Upper lobe of right lung (tissue), 1 donor: ENCODE measurements at regions not wholly inside any gene's neighbourhood (a gene's known extent, or its start where the extent isn't known, plus 50 kb on each side); places are given as distances from the start of the nearest gene placed in this dataset.

ENCODE experiments used
- ATAC-seq: fragments of 200-7000 bp; cut with Tn5 transposase; one replicate; pipeline ENCODE4 v1.9.1; 2020; ENCODE audit warnings: mild to moderate bottlenecking, moderate library complexity
- DNase-seq: peaks from one replicate; pipeline ENCODE4 v3.0.0-alpha.2; 2020
- H3K27ac ChIP-seq: fragments of 200-600 bp; one replicate; pipeline ENCODE4 v1.8.0; 2022
- H3K27me3 ChIP-seq: fragments of 200-600 bp; one replicate; pipeline ENCODE4 v1.8.0; 2022; ENCODE audit warnings: mild to moderate bottlenecking
- H3K36me3 ChIP-seq: fragments of 200-600 bp; one replicate; pipeline ENCODE4 v1.8.0; 2022
- H3K4me1 ChIP-seq: fragments of 200-600 bp; one replicate; pipeline ENCODE4 v1.8.0; 2022
- H3K4me3 ChIP-seq: fragments of 200-600 bp; one replicate; pipeline ENCODE4 v1.8.0; 2022; ENCODE audit warnings: mild to moderate bottlenecking
- H3K9me3 ChIP-seq: fragments of 200-600 bp; one replicate; pipeline ENCODE4 v1.8.0; 2022
- CTCF ChIP-seq: fragments of 200-600 bp; IDR thresholded peaks from one replicate; pipeline ENCODE4 v1.8.0; 2022; ENCODE audit warnings: antibody characterized with exemption
- intact Hi-C: fragments of 100-400 bp; cut with DNase I; formaldehyde crosslinking; loops from one replicate; pipeline ENCODE4 v1.11.0; 2022
- donor health status: DM: no; HTN: yes; CAD: no; lungs with severe emphysema.

- Histone ChIP-seq H3K36me3 (no peaks in the 10 kb centered on the region), H3K4me3 (no peak overlapping the region), H3K4me1 (no peaks in the 10 kb centered on the region), H3K9me3 (no peaks in the 10 kb centered on the region), H3K27me3 (no peaks in the 10 kb centered on the region), H3K27ac (no peak overlapping the region)
- ATAC-seq (no peak), DNase-seq (no peak)
- intact Hi-C loops, result no loop called here
- no peak for TF ChIP-seq CTCF
Measured at GRCh38 chr9:16303506-16303905, 567.0 kb downstream of the BNC2 start.

- no peak for DNase-seq
- H3K4me3 ChIP-seq, result no peak overlapping the region
- no peak overlapping the region for H3K27ac ChIP-seq
- intact Hi-C loops, result no loop called here
- H3K4me1 ChIP-seq, result no peaks in the 10 kb centered on the region
- ATAC-seq, result no peak
- no peaks in the 10 kb centered on the region for H3K36me3 ChIP-seq
- no peaks in the 10 kb centered on the region for H3K9me3 ChIP-seq
- H3K27me3 ChIP-seq, result no peaks in the 10 kb centered on the region
- no peak for TF ChIP-seq CTCF
Measured at GRCh38 chr9:16304301-16304700, 566.2 kb downstream of the BNC2 start.

GRCh38 chr9:16306586-16306985, 563.9 kb downstream of the BNC2 start:
- Histone ChIP-seq H3K27ac (no peak overlapping the region), H3K27me3 (no peaks in the 10 kb centered on the region), H3K4me3 (no peak overlapping the region), H3K4me1 (no peaks in the 10 kb centered on the region), H3K9me3 (no peaks in the 10 kb centered on the region), H3K36me3 (no peaks in the 10 kb centered on the region)
- intact Hi-C loops, result no loop called here
- ATAC-seq (no peak), DNase-seq (no peak)
- TF ChIP-seq CTCF, result no peak

- Histone ChIP-seq H3K4me3 (no peak overlapping the region), H3K27me3 (no peaks in the 10 kb centered on the region), H3K36me3 (no peaks in the 10 kb centered on the region), H3K4me1 (no peaks in the 10 kb centered on the region), H3K27ac (no peak overlapping the region), H3K9me3 (no peaks in the 10 kb centered on the region)
- ATAC-seq, result no peak
- no peak for TF ChIP-seq CTCF
- DNase-seq, result no peak
- intact Hi-C loops, result no loop called here
Measured at GRCh38 chr9:16307626-16308195, 562.8 kb downstream of the BNC2 start.

GRCh38 chr9:16308645-16309044, 561.8 kb downstream of the BNC2 start:
- DNase-seq, result no peak
- H3K27me3 ChIP-seq, result no peaks in the 10 kb centered on the region
- H3K4me3 ChIP-seq, result no peak overlapping the region
- no peaks in the 10 kb centered on the region for H3K4me1 ChIP-seq
- H3K36me3 ChIP-seq, result no peaks in the 10 kb centered on the region
- ATAC-seq, result no peak
- H3K9me3 ChIP-seq, result no peaks in the 10 kb centered on the region
- intact Hi-C loops, result no loop called here
- H3K27ac ChIP-seq, result no peak overlapping the region
- no peak for TF ChIP-seq CTCF

GRCh38 chr9:16309082-16309468, 561.4 kb downstream of the BNC2 start:
- Histone ChIP-seq H3K4me1 (no peaks in the 10 kb centered on the region), H3K9me3 (no peaks in the 10 kb centered on the region), H3K4me3 (no peak overlapping the region), H3K36me3 (no peaks in the 10 kb centered on the region), H3K27me3 (no peaks in the 10 kb centered on the region), H3K27ac (no peak overlapping the region)
- intact Hi-C loops, result no loop called here
- DNase-seq, result no peak
- ATAC-seq, result no peak
- TF ChIP-seq CTCF, result no peak
